Forelimb muscle (tissue), 1 donor: ENCODE measurements at regions not wholly inside any gene's neighbourhood (a gene's known extent, or its start where the extent isn't known, plus 50 kb on each side); places are given as distances from the start of the nearest gene placed in this dataset.

Source experiments
- DNase-seq: peaks from one replicate; pipeline ENCODE4 v3.0.0-alpha.2; 2013; ENCODE audit warnings: low read depth

DNA sequence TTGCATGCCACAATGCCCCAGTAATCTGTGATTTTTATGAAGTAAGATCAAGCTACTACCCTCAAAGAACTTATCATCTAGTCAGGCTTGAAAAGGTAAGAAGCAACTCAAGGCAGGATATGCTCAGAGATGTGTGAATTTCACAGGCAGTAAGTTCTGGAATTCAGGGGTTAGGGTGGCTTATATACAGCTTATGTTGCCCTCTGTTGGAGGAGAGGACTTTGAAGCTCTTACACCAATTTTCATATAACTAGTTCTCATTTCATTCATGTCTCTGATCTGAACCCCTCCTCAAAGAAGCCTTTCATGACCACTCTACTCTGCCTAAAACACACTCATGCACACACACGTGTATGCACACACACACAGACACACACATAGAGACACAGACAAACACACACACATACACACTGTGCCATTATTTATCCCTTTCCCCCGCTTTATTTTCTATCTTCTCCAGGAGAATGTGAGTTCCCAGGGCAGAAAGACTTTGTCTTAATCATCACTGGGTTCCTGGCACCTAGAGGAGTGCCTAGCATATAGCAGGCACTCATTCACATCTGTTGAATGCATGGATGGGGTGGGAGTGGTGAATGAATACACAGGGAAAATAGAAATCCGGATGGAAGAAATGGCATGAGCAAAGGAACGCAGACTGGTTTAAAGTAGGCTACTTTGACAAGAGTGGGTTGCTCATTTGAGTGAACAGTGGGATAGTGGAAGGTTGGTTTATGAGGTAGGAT, 220.7 kb upstream of the ZBED5 start:
- no peak for DNase-seq

DNA sequence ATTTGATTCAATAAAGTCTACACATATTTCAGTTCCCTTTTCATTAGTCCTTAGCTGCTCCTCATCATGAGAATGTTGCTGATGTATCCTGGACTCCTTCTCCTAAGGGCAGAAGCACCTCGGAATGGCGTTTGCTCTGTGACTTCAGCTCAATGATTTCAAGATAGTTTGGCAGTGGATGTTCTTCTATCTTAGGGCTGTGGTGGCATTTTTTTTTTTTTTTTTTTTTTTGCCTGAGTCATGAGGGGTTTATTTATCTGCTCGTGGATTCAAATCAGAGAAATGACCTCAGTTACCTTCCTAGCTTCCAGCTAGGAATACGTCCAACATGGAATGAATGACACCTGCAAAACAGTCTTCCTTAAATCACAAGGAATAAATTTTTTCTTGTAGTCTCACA, 220.0 kb upstream of the ZBED5 start:
- no peak for DNase-seq

DNA sequence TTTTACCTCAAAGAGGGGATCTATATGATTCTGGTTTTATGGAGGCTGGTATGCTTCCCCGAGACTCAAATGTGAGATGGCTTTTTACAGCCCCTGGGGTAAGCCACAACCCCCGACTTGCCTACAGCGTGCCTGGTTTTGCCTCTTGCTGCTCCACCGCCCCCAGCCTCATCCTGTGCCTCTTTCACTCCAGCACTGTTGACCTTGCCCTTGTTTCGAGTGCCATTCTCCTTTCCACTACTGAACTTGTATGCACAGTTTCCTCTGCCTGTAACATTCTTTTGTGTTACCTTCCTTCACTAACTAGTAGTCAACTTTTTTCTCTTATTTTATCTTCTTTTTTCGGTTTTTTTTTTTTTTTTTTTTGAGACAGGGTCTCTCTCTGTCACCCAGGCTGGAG, 219.0 kb upstream of the ZBED5 start:
- no peak for DNase-seq

DNA sequence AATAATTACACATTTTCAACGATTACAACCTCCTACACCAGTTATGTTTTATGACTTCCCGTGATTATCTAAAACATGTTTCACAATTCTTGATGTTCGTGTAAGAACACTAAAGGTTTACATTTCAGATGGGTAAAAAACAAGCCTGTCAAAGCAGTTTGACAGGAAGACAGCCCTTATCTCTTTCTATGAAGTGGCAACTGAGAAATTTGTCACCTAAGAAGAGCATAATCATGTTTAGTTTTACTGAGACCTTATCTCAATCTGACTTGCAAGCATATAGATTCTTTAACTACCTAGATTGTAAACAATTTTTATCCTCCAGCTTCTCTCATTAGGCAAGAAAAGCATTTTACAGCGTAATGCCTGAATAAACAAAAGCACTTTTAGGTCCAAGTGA, 218.4 kb upstream of the ZBED5 start:
- DNase-seq = no peak

GRCh38 chr11:11075515-11076171, 217.8 kb upstream of the ZBED5 start:
- DNase-seq = no peak

DNA sequence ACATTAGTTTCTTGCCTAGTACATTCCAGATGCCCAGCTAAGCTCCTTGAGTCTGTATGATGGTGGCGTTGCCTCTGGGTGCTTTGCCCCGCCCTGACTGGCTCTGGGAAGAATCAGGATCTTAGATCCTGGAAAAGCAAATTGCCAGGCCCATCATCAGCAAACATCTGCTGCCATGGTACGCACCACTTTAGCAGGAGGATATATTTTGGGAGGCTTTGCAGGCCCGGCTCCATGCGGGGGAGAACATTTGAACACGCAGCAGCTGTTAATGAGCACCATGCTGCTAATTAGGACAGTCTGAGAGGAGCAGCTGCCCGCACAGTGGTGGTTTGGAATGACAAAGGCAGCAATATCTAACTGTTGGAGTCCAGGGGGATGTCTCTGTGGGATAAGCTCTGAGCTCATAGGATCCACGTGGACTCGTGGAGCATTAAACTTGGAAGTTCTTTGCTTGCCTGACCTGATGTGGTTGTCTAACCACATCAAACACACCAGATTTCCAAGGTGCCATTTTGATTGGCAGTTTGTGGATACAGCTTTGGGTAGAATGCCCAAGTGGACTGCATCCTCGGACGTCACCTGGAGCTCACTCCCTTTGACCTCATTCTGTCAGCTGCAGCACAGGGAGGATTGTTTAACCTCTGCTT, 217.0 kb upstream of the ZBED5 start:
- no peak for DNase-seq

- no peak for DNase-seq
These were observed 216.1 kb upstream of the ZBED5 start for GRCh38 chr11:11073996-11074395.

DNA sequence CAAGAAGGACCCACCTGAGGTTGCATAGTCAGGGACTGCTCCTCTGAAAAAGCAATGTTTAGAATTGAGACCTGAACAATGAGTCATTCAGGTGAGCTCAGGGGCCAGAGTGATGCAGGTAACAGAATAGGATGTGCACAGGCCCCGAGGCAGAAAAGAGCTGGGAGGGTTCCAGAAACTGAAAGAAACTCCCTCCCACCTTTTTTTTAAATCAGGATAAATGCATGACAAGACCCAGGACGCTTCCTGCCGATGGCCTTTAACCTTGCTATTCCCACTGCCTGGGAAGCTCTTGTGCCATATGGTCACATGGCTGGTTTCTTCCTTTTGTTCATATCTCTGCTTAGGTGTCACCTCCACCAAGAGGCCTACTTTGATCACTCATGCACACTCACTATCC, 214.2 kb upstream of the ZBED5 start:
- DNase-seq = no peak

DNA sequence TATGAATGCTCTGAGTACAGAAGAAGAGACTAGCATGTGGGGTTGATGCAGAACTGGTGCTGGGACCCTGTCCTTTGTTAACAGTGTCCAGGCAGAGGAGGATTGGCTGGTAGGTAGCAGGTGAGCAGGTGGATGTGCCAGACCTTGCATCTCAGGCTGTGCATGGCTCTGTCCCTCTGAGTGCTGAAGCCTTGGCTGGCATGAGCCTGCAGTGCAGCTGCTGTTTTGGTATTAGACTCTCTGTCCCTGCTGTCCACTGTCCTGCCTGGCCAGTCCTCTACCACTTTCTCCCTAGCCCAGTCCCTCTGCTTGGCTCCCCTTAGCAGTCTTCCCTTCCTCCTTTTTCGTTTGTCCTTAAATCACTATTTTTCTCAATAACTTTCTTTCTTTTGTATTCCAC, 213.6 kb upstream of the ZBED5 start:
- no peak for DNase-seq

DNA sequence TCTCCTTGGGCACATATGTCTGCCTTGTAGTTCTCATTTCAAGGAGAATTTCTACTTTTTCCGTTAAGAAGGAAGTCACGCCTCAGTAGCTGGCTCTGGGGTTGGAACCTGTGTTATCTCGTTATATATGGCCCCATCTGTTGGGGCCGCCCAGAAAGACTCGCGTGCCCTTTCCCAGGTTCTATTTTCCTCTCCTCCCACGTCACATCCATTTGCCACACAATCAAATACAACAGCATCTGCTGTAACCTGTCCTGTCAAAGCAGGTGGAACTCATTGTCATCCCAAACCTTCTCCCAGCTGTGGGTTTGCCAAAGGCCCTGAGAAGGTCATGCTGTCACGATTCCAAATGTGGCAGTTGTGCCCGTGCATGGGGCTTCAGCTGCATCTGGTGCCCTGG, 213.1 kb upstream of the ZBED5 start:
- DNase-seq = no peak

DNA sequence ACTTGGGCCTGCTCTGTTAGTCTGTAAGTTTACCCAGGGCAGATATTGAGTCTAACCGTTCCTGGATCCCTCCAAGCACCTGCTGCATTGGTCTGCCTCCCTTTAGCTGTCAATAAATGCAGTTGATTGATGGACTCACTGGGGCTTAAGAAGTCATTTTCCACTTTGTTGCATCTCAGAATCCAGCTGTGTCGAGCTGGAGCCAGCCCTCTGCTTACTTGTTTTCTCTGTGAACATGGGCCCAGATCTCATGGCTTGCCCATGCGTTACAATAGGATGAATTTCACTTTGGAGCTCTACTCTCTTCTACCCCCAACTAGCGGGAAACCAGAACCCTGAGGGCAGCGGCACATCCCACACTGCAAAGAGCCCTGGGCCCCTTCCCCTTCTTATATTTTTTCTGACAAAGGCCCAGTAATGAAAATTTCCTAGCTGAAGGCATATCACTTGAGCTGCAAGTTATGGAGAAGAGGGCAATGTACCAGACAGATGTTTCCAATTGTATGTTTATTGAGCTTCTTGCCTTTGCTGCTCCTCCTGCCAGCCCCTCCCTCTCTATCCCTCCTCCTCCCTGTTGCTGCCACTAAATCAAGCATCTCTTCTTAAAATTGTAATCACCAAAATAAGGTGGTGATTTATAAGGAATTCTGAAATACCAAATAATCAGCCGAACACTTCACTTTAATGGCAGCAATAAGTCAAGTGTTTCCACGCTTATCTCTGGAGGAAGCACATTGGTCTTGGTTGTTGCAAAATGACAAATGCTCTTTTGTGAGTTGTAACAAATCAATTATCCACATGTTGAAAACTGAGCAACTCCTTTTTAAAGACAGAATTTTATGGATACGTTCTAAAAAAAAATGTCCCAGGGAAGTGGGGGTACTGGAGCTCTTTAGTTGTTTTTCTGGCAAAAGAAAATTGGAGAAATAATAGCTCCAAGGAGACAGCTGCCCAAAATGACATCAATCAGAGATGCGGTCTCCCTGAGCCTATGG, 212.3 kb upstream of the ZBED5 start:
- peak; percentile 62 for DNase-seq

GRCh38 chr11:11068113-11068512, 210.3 kb upstream of the ZBED5 start:
- no peak for DNase-seq

DNA sequence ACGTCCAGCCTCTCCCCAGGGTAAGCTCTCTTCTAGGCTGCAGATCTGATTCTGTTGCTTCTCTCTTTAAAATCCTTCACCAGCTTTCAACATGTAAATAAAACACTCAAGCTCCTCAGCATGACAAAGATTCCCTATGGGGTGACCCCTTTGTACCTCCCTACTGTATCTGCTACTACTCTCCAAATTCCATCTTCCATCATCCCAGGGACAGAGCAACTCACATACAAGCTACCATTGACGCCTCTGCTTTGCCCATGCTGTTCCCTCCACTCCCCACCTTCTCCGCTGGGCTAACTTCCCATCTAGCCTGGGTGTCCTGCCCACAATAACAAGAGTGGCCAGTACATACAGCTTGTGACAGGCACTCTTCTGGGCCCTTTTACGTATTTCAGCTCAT, 207.5 kb upstream of the ZBED5 start:
- no peak for DNase-seq

- no peak for DNase-seq
These were observed 199.6 kb upstream of the ZBED5 start for GRCh38 chr11:11057472-11057854.

DNA sequence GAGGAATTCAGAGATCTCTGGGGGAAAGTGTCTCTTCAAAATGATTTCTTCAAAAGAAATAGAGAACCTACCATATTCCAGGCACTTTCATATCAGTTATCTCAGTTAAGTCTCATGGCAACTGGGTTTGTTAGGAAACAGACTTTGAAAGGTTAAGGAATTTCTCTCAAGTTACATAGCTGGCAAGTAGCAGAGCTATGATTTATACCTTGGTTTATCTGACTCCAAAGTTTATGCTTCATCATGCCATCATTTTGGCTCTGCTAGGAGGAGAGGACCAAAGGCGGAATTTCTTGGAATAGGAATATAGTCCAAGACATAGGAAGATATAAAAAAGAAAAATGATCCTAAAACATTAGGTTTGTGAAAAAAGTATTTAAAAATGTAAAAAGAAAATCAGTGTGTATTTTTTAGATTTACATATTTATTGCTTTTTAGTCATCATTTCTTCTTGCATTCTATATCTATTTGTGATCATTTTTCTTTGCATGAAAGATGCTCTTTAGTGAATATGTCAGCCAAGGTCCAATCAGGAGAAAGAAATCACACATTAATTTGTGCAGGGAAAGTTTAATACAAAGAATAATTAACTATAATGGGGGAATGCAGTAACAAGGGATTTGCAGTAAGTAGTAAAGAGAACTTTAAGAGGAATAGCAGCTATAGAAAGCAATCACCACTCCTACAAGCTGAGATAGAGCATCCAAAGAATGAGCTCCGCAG, 199.1 kb upstream of the ZBED5 start:
- no peak for DNase-seq

DNA sequence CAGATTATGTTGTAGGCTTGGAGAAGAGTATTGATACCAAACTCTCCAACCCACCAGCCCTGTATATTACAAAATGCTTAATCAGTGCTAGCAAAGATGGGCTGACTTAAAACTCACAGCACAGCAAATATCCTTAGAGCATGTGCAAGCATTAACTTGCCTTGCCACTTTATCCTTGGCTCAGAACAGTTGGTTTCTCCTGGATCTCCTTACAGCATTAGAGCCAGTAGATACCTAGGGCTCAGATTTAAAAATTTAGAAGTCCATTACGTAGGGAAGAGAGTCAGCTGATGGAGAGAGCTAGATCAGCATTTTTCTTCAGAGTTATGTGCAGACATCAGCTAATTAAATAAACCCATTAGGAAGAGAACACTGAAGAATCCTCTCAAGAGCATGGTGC, 198.5 kb upstream of the ZBED5 start:
- DNase-seq = no peak

DNA sequence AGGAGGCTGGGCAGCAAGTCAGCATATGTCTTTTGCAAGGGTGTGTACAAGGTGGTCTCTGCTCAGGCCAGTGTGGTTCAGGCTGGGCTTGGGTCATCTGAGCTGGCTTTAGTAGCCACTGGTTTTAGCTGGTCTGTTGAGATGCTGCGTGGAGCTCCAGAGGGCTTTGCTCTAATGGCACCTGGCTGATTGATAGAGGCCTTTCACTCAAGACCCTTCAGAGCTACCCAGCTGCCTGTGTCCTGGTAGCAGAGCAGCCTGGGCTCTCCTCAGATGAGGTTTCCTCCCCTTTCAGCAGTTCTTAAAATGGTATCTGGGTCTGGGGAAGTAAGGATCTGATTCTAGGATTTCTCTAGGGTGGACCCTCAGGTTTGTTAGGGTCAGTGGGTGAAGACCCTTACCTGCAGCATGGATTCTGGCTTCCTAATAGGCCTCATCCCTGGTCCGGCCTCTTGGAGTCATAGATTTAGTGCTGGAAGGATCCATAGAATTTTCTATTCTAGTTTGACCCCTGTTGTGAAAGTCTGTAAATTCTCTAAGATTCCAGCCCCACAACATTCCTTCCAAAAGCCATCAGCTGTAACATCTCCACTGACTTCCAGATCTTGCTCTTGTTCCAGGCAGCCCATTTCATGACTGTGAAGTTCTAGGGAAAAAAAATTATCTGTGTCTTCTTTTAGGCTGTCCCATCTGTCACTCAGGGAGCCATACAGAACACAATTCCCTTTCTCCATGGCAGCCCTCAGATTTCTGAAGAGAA, 190.2 kb upstream of the ZBED5 start:
- DNase-seq = no peak

DNA sequence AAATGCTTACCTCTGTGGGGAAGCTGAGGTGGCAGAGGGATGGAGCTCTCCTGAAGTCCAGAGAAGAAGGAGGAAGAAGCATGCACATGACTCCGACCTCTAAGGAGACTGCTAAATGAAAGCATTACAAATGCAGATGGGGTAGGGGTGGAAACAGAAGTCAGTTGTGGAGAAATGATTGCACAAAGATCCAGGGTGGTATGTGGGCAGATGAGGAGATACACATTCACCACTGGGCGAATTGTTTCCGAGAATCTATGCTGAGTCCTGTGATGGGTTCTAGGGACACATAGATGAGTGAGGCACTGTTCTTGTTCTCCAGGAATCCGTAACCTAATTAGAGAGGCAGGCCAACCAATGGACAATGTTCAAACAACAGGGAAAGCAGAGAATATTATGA, 188.9 kb upstream of the ZBED5 start:
- DNase-seq = no peak

DNA sequence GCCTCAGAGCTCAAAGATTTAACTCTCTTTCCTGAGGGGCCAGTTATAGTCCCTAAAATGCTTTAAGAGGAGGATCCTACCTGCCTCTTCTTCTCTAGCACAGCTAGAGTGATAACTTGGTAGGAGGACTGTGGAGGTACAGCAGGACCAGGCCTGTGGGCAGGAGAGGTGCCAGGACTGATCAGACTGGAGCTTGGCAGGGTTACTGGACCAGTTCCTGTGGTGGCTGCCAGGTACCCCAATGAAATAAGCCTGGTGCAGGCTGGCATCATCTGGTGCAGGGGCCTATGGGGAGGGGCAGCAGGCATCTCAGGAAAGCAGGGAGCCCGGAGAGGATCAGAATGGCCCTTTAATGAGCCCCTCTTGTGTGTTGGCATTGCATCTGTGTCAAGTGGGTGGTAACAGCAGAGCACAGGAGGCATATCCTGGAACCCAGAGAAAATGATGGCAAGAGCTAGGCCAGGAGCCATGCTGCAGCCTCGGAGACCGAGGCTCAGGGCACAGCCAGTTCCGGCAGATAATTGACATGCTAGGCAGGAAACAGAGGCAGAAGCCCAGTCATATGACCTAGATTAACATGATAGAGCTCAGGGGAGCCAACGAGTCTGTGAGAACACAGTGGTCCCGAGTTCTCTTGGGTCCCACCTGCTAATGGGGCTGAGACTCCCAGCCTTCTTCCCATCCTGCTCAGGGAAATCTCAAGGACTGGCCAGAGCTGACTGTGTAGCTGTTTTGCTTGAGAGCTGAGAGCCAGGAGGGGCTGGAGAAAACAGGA, 187.5 kb upstream of the ZBED5 start:
- no peak for DNase-seq
